Fibroblast of skin of right biceps (primary cell): ENCODE measurements at regions not wholly inside any gene's neighbourhood (a gene's known extent, or its start where the extent isn't known, plus 50 kb on each side); places are given as distances from the start of the nearest gene placed in this dataset.

ENCODE experiments used
- DNase-seq: peaks from one replicate; pipeline ENCODE4 v3.0.0-alpha.2; 2013

DNA sequence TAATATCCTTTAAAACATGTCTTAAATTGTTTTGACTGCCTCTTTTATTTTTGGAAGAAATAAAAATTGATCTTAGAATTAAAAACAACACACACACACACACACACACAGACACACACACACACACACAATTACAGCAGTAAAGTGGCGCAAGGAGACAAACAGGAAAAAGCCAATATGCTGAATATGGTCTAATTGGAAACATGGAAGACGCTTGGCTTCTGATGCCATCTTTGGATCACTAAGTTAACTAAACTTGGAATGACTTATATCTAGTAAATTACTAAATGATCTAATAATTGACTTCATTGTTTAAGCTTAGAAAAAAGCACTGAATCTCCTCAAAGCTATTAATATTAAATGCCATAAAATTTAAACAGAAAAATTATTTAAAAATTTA is 1093.4 kb downstream of the ADGRL3 start:
- no peak for DNase-seq

DNA sequence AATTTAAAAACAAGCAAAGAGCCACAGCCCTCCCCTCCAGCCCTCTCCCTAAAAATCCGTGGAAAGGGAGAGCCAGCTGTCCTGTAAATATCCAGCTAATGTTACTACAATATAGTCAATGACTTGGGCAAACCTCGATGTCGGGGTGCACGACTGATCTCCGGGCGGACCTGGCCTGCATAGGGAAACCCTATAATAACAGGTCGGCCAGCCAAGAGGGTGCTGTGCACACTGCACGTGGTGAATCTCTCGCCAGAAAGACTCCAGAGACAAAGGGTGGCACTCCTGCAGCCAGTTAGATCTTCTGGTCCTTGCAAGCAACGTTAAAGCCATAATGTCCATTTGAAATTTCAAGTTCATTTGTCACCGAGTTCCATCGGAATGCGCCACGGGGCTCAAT is 1092.8 kb downstream of the ADGRL3 start:
- DNase-seq = no peak

DNA sequence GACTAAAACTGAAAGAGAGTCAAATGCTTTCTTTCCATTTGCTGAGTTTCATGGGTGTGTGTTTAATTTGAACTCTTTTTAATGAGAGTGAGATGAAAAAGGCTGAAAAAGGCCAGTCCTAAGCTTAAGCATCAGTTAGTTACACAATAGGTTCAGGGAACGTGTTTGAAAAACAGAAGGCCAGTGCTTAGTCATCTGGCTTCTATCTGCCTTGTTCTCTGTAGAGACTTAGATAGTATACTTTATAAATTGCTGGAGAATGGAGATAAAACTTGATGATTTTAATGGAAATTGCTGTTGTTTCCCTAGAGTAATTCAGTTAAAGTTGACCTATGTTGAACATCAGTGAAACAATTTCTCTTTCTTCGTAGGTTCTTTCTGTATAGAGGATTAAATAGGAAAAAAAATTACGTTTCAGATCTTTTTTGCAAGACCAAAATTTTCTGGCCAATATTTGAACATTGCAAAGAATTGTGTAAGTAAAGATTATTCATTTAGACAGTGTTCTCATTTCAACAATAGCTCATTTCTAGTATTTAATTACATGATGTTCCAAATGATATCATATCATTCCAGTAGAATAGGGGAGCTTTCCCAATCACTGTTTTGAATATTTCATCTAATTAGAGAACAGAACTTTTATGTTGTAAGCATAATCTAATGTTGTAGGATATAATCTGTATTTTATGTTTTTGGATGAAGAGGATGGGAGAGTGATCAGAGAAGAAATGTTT is 1088.8 kb downstream of the ADGRL3 start:
- DNase-seq = no peak

DNA sequence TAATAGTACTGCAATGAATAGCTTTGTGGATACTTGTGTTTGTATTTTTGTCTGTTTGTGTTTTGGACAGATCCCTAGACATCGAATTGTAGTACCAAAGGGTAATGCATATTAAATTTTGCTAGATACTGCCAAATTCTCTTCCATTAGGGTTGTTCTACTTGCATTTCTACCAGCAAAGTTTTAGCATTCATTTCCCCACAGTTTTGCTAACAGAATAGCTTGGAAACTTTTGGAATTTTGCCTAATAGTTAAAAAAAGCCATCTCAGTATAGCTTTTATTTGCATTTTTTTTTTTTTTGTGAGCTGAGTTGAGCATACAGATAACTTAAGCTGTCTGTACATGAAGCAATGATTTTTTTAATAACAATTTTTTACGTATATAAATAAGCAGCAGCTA is 1084.9 kb downstream of the ADGRL3 start:
- DNase-seq = no peak

DNA sequence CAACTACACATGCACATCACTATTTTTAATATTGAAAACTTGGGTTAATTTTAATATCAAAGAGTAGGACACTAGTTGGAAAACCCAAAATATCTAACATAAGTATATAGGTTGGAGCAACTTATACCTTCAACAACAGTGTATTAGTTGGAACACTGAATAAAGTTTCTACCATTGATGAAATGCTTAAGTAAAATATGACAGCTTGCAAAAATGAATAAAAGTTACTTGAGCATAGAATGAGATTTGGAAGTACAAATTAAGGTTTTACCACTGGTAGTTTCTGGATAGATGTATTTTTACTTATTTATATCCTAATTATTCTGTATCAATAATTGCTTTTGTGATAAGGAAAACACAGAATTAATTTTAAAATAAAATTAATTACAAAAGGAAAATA is 1079.6 kb downstream of the ADGRL3 start:
- DNase-seq = no peak

DNA sequence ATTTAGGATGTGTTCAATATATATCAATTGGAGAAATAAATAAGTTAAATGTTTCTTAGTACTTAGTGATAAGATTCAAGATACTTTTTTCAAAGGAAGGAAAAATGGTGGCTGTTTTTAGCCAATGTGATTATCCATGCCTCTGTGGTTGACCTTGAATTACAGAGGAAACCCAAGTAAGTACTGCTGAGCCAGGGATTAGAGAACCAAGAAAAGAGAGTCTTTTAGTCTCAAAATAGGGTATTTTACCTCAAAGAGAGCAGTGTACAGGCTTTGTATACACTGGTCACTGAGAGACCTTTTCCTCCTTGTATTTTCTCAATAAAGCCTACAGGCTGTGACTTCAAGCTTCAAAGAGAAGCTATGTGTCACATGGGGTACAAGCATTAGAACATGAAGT is 1075.3 kb downstream of the ADGRL3 start:
- DNase-seq = no peak

DNA sequence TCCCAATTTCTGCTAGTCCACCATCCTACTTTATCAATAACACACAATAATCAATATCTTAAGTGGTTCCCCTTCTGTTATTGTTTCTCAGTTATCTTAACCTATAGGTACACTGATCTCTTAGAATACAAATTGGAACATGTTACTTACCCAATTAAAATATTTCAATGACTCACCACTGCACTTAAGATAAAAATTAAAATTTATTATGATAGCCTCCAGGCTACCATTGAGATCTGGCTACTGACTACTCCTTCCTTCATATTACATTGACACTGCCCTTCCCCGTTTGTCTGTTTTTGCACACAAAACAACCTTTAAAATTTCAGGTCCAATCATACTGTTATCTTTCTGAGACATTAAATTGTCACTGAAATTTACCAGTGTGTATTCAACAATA is 1074.7 kb downstream of the ADGRL3 start:
- DNase-seq = no peak

DNA sequence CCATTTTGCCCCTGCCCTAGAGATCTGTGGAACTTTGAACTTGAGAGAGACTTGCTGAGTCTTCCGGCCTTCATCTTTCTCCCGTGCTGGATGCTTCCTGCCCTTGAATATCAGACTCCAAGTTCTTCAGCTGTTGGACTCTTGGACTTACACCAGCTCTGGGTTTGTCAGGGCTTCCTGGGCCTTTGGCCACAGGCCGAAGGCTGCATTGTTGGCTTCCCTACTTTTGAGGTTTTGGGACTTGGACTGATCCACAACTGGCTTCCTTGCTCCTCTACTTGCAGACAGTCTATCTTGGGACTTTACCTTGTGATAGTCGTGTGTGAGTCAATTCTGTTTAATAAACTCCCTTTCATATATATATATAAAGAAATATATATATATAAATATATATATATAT is 1071.0 kb downstream of the ADGRL3 start:
- DNase-seq = no peak

DNA sequence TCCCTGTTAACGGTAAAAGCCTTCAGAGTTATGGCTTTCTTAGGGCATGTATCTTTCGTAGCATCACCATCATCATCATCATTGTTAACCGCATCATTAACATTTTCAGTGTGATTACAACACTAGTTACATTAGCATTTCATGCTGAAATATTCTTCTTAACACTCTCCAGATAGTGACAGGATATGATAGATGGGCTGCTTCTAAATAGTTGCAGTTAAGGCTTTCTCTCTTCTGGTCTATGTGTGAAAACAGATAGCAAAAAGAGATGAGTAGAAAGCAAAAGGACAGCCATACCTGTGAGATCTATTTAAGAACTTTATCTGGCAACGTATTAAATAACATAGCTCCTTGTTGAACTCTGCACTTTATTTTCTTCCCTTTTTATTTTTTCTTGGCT is 1069.8 kb downstream of the ADGRL3 start:
- DNase-seq = no peak

DNA sequence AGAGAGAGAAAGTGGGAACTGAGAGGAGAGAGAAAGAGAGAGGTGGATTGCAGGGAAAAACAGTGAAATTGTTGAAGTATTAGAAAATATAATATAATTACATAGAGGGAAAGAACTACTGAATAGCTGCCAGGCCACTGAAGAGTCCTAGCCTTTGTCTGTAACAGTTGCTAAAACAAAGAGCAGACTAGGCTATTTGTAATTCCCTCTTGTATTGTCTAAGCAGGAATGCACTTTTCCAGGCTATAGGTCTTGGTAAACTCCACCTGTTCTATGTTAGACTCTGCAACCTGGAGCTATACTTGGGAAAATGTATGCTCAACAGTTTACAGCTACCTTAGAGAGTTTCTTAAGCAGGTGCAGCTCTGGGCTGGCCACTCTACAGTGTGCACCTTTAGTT is 1063.3 kb downstream of the ADGRL3 start:
- DNase-seq = no peak

DNA sequence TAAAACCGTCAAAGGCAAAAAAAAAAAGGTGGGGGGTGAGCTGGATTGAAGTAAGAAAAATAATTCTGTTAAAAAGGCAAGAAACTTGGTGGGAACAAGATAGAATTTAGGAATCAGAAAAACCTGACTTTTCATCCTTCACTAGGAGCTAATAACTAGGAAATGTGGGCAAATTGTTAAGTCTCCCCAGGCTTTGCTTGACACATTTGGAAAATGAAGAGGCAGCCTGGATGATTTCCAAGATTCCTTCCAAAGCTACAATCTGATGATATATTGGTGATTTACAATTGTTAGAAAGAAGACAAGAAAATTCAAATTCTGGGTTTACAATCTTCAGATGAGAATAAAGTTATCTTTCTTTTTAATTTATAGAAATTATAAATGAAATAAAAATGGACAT is 1062.5 kb downstream of the ADGRL3 start:
- no peak for DNase-seq

DNA sequence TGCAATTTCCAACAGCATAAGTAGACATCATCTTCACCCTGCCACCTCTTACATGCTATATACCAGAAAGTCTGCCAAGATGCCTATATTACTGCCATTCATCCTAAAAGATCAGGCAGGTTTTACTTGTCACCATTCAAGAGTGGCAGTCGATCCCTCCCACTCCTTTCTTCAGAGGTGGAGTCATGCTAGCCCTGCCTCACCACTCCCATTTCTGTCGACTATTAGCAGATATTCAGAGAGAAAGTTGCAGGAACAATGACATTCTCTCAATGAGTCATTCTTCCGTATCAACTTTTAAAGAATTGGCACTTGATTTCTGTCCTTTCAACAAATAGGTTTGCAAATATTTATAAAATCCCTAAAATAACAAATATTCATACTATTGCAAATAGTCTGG is 1060.1 kb downstream of the ADGRL3 start:
- DNase-seq = no peak

DNA sequence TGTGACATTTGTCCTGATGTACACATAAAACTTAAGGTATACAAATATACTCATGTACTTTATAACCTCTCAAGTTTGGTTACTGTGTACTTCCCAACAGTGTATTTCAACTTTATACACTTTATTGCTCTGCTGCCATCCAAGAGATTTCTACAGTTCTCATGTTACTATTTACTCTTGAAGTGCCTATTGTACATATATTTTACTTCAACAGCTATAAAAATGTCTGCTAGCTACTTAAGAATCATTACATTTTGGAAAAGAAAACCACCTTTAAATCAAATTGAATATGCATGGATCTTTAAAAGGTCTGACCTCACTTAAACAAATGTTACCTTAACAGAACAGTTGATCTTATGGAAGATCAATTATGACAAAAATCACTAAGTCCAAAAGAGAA is 1056.4 kb downstream of the ADGRL3 start:
- no peak for DNase-seq

DNA sequence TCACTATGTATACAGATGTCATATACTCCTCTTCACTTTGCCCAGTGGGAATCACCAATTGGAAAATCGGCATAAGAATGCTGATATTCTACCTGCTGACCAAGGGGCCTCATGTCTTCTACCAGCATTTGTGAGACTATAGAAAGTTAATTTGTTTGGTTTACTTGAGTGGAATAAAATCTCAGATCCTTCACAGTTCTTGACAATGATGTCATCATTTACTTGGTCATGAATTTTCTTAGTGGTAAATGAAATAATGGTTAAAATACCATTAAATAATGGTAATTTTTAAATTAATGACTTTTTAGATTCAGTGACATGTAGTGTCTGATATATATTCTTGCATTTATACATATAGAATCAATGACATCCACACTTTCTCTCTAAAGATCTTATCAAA is 1052.6 kb downstream of the ADGRL3 start:
- DNase-seq = no peak

DNA sequence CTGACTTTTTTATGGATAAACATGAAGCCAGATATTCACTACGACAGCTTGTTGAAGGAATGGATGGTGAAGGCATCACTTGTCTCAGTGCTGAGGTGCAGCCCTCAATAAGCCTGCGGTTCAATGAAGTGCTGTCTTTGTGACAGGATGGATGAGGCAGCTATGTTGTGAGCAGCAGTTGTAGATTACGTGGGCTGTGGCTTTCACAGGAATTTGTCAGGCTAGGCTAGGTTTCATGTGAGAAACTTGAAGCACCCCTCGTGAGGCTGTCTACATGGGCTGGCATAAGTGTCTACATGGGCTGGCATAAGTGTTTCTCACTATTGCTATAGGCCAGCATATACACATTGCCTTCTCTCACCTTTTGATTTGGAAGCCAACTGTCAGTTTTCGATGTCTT is 1050.0 kb downstream of the ADGRL3 start:
- no peak for DNase-seq

DNA sequence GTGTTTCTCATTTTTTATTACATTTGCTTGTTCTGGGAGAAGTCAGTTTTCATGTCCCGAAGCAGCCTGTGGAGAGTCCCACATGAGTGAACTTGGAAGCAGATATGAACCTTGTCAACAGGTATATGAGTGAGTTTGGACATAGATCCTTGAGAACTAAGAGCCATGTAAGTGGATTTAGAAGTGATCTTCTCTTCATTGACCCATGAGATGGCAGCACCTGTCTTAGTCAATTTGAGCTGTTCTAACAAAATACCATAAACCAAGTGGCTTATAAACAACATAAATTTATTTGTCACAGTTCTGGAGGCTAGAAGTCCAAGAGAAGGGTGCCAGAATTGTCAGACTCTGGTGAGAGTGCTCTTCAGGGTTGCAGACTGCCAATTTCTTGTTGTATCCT is 1043.8 kb downstream of the ADGRL3 start:
- DNase-seq = no peak

DNA sequence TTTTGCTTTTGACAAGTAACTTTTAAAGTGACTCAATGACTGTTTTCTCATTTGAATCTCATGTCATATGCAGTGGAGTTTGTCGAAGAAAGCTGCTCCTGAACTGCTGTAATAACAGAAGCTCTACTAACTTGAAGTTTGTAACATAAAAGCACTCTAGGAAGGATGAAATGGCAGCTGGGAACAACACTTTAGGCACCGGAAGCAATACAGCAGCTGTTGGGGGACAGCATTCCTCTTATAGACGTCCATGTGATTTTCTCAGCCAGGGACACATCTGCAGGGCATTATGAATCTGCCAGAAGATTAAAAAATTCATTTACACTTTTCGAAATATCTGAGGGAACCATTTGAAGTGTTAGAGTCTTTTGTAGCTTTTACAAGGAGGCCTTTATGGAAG is 1035.8 kb downstream of the ADGRL3 start:
- DNase-seq = no peak

DNA sequence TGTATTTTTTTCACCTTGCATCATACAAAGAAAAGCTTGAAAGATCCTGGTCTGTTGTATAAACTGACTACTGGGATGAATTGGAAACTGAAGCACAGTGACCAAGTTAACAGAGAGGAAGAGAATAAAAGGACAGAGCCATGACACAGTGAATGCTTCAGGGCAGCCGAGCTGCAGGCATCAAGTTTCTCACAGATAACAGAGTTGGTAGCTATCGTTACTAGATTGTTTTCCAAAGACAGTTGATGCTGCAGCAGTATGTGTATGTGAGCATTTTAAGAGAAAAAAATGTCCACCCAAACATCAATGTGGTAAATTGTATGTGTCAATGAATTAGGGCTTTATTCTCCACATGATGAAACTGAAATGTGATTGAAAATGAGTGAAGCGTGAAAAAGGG is 1032.7 kb downstream of the ADGRL3 start:
- DNase-seq = no peak

DNA sequence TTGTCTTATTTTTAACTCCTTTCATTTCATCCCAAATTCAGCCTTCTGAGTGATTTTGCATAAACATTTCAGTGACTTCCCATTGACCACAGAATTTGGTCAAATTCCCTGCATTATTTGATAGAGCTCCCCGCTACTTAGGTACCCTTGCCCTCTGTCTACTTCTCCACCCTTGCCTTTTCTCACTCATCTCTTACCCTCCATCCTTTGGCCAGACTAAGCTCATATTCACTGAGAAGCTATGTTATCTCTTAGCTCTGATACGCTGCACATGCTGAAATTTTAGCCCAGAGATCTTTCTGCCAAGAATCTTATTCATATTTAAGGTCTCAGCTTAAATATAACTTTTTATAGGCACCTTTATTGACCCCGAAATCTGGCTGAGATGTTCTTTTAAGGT is 1031.9 kb downstream of the ADGRL3 start:
- no peak for DNase-seq

DNA sequence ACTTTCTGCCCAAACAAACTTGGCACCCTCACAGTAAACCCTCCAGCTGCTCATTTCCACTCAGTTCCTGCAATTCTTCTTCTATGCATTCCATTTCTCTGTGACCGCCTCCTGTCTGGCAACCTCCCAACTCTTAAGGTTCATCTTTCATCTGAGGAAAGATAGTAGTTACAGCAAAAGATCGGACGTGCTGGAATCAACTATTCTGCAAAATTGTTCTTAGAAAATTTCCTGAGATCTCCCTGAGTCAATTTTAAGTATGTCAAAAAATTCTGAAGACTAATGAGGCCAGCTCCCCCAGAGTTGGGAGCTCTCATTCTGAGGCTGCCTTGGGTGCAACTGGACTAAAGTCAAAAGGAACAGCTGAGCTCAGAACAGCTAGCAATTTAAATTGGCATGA is 1026.0 kb downstream of the ADGRL3 start:
- DNase-seq = peak; percentile 28

DNA sequence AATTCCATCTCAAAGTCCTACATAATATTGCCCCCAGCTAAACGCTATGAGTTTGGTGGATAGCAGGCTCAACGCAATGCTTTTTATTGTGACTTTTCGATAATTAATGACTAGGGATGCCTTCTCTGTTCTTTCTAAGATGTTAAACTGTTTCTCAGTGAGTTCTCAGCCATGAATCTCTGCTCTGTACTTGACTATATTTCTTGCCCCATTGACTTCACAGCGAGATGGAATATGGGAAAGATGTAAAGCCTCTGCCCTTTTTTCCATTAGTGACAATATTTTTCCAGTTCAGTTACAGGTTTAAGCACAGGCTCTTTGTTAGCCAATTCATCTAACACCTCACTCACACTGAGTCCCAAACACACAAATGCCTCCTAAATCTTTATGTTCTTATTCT is 1022.0 kb downstream of the ADGRL3 start:
- DNase-seq = no peak

DNA sequence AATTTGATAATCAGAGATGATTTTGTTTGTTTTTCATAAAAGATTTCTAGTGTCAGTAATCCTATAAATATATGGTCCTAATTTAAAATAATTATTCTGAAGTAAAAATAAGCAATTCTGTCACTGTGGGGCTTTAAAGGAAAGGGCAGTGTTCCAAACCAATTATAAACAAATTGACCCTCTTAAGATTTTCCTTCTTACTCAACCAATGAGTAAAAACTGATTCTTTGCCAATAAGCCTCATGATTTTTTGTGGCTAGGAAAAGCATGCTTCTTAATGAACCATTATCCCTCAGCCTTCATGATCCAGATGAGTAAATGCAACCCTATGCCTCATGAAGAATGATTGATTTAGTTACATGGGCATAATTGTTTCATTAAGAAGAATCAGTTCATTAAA is 1010.4 kb downstream of the ADGRL3 start:
- DNase-seq = peak; percentile 28

DNA sequence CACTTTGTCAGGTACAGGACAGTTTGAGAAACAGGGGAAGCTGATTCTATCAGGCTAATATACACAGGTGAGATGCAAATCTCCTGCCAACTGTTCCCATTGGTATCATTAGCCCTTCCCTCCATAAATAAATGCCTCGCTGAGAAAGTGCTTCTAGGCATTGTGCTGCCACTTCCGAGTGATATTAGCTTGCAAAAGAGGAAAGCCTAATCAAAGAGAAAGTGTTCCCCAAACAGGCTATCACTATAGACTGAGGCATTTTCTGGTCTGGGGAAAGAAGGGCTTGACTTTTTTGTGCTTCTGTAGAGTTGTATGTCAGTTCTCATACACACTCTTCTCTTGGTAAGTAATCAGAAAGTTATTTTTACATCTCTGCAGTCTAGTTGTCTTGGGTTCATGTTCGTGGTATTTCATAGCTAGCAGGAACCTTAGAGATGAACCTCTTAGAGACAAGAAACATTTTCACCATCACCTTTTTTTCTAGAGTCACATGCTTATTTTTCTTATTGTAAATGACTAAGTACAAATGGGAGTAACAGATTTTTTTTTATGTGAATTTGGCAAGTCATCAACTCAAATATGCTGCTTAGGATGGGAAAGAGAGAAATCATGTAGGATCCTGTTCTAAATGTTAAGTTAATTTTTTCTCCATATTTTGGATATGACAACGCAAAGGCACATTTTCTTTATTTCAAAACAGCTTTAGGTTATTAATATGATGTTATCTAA is 1009.8 kb downstream of the ADGRL3 start:
- DNase-seq = peak; percentile 19

DNA sequence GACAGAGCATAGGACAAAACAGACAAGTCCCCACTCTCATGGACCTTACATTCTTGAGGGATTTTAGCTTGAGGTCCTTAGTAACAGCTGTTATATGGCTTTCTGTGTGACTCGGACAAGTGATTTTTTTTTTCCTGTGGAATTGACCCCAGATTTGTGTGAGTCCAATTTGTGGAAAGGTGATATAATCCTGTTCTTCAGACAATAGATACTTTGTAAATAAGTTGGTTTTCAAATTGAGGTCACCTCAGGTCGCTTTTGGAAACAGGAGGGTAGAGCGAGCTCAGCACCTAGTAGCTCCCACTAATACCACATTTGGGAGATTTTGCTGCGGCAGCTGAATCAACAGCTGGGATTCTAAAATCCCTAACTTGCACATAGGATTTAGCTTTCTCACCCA is 1008.8 kb downstream of the ADGRL3 start:
- DNase-seq = no peak

DNA sequence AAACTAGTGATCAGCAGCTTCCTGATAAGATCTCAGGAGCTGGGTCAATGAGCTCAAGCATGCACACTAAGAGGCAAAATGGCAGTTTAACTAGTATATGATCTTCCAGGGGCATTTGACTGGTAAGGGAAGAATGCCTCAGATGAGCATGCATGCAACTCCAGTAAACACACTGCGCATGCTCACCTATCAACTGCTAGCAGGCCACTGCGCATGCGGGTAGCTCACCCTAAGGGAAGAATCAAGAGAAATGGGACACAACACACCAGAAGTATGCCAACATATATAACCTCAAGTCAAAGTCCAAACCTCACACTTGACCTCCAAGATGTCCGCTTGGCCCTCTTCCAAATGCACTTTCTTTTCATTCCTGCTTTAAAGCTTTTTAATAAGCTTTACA is 1004.0 kb downstream of the ADGRL3 start:
- DNase-seq = no peak
